ENCODE measurements at regions not wholly inside any gene's neighbourhood (a gene's known extent, or its start where the extent isn't known, plus 50 kb on each side); places are given as distances from the start of the nearest gene placed in this dataset.

DNA sequence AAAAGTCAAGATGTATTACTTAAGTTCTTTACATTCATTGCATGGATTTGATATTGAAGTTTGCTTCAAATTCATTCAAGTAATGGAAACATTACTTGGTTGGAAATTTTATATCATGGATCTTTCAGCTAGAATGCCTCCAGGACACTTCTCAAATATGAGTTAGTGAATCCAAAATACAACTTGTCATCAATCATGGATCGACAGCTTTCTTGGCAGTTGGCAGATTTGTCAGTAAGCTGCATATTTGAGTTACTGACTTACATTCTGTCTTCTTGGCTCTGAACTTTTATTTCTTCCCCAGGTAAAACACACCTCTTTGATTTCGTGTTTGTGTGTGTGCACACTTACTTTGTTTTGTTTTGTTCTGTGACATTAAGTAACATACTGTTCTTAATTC lies 1171.1 kb downstream of the TAF11L14 start:
- TF ChIP-seq, protein P1, sequence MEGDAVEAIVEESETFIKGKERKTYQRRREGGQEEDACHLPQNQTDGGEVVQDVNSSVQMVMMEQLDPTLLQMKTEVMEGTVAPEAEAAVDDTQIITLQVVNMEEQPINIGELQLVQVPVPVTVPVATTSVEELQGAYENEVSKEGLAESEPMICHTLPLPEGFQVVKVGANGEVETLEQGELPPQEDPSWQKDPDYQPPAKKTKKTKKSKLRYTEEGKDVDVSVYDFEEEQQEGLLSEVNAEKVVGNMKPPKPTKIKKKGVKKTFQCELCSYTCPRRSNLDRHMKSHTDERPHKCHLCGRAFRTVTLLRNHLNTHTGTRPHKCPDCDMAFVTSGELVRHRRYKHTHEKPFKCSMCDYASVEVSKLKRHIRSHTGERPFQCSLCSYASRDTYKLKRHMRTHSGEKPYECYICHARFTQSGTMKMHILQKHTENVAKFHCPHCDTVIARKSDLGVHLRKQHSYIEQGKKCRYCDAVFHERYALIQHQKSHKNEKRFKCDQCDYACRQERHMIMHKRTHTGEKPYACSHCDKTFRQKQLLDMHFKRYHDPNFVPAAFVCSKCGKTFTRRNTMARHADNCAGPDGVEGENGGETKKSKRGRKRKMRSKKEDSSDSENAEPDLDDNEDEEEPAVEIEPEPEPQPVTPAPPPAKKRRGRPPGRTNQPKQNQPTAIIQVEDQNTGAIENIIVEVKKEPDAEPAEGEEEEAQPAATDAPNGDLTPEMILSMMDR (IDR thresholded peaks at IDR 0.05): no peak
- no peak for TF ChIP-seq ZFX (IDR thresholded peaks at IDR 0.05; ENCODE audit: borderline replicate concordance)

All from 22Rv1 (cell line).